HG03060 (cell line): ENCODE measurements at regions not wholly inside any gene's neighbourhood (a gene's known extent, or its start where the extent isn't known, plus 50 kb on each side); places are given as distances from the start of the nearest gene placed in this dataset.
"Not testable (repeated sequence)": the region's sequence is repeated elsewhere in the genome, so short reads cannot be mapped to it uniquely, and the experiment has no call there.

Experiments used
- ATAC-seq: cut with Tn5 transposase; IDR thresholded peaks from one replicate; pipeline ENCODE4 v1.9.1; 2021; ENCODE audit warnings: low read depth, moderate number of reproducible peaks; ENCODE audit not compliant: unreplicated experiment

- no peak for ATAC-seq
Observed at GRCh38 chr6:137610702-137611101, 116.5 kb upstream of the OLIG3 start.

DNA sequence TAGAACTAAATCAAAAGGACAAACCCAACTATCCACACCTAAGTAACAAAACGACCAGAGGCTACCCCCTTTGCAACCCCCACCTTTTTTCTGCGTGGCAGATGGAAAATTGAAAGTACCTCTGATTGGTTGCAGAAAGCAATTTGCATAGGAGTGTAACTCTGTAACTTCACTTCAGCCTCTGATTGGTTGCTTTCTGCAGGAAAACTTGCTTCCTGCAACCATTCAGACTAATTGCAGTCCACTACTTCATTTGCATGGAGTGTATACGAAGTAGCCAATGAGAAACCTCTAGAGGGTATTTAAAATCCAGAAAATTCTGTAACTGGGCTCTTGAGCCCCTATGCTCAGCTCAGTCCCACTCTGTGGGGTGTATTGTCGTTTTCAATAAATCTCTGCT is 129.1 kb upstream of the OLIG3 start:
- ATAC-seq = no peak

- no peak for ATAC-seq
Observed at GRCh38 chr6:137625100-137625661, 131.0 kb upstream of the OLIG3 start.

DNA sequence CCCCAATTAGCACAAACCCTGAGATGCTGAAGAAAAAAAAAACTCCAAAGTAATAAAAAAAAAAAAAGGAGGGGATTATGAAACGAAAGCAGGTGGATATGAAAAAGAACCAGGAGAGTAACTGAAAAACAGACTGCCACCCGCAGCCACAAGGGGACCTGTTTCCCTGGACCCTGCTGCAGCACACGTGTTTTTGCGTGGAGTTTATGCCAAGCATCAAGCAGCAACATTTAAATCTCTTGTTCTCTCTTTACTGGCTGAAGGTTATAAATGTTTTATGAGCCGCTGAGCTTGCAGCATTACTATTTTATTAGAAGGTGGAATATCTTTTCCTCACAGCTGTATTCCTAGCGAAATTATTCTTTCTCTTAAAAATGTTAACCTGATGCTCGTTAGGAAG is 131.6 kb upstream of the OLIG3 start:
- no peak for ATAC-seq

DNA sequence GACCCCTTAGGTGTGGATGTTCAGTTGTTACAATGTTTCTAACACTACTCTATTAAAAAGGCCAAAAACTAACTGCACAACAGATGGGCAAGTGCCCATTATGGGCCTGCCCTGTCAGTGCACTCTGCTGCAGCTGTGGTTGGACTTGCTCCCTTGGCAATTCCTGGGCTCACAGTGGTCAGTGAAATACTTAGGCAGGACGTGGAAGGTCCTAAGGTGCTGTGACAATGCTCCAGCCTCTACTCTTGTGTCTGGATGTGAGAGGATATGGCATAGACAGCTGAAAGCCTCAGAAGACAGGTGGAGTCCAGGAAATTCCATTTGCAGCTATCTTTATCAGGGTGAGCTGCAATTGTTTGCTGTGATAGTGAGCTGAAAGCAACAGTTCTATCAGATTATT is 136.5 kb upstream of the OLIG3 start:
- ATAC-seq = no peak

- ATAC-seq = peak; percentile 43
Observed at GRCh38 chr6:137631323-137631722, 137.1 kb upstream of the OLIG3 start.

DNA sequence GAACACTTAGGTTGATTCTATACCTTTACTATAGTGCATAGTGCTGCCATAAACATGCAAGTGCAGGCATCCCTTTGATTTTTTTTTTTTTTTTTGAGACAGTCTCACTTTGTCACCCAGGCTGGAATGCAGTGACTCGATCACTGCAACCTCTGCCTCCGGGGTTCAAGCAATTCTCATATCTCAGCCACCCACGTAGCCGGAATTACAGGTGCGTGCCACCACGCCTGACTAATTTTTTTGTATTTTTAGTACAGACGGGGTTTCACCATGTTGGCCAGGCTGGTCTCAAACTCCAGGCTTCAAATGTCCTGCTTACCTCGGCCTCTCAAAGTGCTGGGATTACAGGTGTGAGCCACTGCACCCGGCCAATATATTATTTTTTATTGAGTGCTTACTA is 140.0 kb upstream of the OLIG3 start:
- not testable (repeated sequence) for ATAC-seq

DNA sequence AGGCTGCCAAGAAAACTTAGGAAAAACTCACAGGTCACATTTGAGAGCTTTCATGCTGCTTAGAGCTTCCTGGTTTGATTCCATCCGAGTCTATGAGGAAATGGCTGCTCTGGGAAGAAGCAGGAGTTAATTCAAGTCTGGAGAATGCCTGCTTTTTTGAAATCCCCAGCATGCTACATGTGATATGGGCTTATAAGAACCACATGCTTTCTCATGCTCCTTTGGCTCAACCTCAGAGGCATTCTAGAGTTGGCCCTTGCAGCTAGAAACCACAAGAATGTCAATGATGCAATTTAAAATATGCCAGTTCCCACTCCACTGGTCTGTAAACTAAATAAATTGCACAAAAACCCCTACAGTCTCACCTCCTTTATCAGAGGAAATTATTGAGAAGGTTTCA is 142.9 kb upstream of the OLIG3 start:
- no peak for ATAC-seq

GRCh38 chr6:137638926-137639706 is 144.9 kb upstream of the OLIG3 start:
- ATAC-seq = no peak

DNA sequence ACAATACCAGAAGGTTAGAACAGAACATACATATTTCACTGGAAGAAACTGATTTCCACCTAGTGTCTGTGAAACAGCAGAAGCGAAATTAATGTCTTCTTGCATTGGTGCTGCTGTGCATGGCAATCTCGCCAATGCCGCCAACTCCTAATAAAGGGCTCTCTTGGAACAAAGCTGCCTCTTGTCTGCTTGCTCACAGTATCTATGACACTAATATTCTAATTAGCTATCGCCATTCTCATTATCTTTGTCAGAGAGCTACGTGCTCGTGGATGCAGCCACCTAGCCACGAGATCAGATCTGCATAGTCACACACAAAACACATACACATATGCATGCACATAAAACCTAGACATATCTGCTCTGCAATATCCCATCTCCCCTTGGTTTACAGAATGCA is 145.9 kb upstream of the OLIG3 start:
- no peak for ATAC-seq

DNA sequence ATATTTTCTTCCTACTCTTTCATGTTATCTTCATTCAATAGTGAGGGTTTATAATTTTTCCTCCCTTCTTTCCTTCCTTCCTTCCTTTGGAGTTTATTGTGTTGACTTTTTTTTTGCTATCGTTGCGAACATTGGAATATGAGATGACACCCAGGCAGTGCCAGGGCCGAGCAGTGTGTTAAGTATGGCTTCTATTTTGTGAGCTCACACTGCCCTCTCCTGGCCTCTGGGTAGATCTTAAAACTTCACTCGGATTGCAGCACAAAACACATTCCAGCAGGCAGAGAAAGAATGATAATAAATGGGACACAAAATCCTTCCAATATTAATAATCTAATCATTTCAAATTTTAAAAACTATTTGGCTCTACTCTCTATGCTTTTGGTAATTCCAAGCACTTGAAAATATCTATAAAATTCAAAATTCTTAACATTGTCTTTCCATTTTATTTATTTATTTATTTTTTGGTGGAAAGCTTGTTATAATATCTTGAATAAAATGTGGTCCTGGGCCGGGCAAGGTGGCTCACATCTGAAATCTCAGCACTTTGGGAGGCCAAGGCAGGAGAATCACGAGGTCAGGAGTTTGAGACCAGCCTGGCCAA is 147.4 kb upstream of the OLIG3 start:
- ATAC-seq = no peak

- ATAC-seq = not testable (repeated sequence)
Observed at GRCh38 chr6:137643210-137643609, 149.0 kb upstream of the OLIG3 start.

DNA sequence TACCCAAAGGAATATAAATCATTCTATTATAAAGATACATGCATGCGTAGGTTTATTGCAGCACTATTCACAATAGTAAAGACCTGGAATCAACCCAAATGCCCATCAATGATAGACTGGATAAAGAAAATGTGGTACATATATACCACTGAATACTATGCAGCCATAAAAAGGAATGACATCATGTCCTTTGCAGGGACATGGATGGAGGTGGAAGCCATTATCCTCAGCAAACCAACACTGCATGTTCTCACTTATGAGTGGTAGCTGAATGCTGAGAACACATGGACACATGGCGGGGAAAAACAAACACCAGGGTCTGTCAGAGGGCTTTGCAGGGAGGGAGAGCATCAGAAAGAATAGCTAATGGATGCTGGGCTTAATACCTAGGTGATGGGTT is 149.4 kb upstream of the OLIG3 start:
- ATAC-seq = not testable (repeated sequence)

- ATAC-seq = no peak
Observed at GRCh38 chr6:137645850-137646249, 151.7 kb upstream of the OLIG3 start.

- ATAC-seq = no peak
Observed at GRCh38 chr6:137646484-137646883, 152.3 kb upstream of the OLIG3 start.

DNA sequence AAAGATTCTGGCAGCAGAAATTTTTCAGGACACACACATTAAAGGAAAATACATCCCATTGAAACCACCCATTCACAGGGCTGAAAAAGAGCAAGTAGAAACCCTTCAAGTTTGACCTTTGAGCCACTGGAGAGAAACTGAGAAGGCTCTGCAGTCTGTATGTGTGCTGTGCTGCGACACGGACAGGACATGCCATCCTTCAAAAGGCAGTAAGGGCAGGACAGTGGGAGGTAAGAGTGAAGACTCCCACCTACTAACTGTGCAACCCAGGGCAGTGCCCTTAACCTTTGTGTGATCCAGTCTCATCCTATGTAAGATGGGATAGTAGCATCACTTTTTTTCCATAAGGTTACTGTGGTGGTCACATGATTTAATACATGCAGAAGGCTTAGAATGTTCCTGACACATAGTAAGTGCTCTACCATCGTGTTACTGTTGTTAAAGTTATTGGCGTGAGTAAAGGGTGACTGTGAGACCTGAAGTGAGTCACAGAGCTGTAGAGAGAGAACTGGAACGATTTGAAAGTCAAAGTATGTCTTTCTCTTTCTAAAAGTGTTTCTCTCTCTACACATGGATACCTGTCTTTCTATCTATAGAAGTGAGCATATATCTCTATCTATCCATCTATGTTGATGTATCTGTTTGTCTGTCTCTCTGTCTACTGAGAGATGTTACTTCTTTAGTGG is 153.7 kb upstream of the OLIG3 start:
- ATAC-seq = no peak

- ATAC-seq = no peak
Observed at GRCh38 chr6:137650720-137651119, 156.5 kb upstream of the OLIG3 start.

DNA sequence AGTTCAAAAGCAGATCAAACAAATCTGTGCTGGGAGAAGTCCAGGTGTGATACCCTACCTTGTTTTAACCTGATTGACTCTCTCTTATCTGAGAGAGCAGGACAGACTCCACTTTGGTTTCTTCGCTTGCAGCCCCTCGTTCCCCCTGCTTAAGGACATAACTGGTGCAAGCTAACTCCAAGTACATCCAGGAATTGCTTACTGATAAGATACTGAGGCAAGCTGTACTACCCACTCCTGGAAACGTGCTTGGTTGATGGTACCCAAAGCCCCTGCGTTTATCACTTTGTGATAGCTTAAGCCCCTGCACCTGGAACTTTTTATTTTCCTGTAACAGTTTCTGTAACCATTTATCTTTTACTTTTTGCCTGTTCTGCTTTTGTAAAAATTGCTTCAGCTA is 157.0 kb upstream of the OLIG3 start:
- ATAC-seq = no peak

- no peak for ATAC-seq
Observed at GRCh38 chr6:137651591-137652335, 157.6 kb upstream of the OLIG3 start.

- ATAC-seq = no peak
Observed at GRCh38 chr6:137652961-137653705, 158.9 kb upstream of the OLIG3 start.
